Transverse colon (tissue), 3 donors: ENCODE measurements at regions not wholly inside any gene's neighbourhood (a gene's known extent, or its start where the extent isn't known, plus 50 kb on each side); places are given as distances from the start of the nearest gene placed in this dataset.

Experiments
- EP300 ChIP-seq: sonication (generic); formaldehyde crosslinking; IDR thresholded peaks from one replicate; pipeline ENCODE4 v1.6.1; 2017; ENCODE audit warnings: antibody characterized with exemption, low read depth
- TF ChIP-seq, protein P1 (sequence below), 5 experiments: fragments of 200-600 bp in 3 of 5; fragments of 450-650 bp in 2 of 5; sonication (generic) in 3 of 5; IDR thresholded peaks; 1 replicate in 2 of 5; 2 replicates in 3 of 5; pipeline ENCODE4 v1.5.1; 2016 to 2017; ENCODE audit warnings: antibody characterized with exemption in 5 of 5, inconsistent platforms in 3 of 5, mild to moderate bottlenecking in 2 of 5, moderate library complexity in 1 of 5

- TF ChIP-seq, protein P1, sequence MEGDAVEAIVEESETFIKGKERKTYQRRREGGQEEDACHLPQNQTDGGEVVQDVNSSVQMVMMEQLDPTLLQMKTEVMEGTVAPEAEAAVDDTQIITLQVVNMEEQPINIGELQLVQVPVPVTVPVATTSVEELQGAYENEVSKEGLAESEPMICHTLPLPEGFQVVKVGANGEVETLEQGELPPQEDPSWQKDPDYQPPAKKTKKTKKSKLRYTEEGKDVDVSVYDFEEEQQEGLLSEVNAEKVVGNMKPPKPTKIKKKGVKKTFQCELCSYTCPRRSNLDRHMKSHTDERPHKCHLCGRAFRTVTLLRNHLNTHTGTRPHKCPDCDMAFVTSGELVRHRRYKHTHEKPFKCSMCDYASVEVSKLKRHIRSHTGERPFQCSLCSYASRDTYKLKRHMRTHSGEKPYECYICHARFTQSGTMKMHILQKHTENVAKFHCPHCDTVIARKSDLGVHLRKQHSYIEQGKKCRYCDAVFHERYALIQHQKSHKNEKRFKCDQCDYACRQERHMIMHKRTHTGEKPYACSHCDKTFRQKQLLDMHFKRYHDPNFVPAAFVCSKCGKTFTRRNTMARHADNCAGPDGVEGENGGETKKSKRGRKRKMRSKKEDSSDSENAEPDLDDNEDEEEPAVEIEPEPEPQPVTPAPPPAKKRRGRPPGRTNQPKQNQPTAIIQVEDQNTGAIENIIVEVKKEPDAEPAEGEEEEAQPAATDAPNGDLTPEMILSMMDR (IDR thresholded peaks at IDR 0.05): no peak
- no peak for TF ChIP-seq EP300
Measured at GRCh38 chr7:84274029-84274638, 79.5 kb upstream of the SEMA3A start.
